ENCODE measurements at regions not wholly inside any gene's neighbourhood (a gene's known extent, or its start where the extent isn't known, plus 50 kb on each side); places are given as distances from the start of the nearest gene placed in this dataset.

DNA sequence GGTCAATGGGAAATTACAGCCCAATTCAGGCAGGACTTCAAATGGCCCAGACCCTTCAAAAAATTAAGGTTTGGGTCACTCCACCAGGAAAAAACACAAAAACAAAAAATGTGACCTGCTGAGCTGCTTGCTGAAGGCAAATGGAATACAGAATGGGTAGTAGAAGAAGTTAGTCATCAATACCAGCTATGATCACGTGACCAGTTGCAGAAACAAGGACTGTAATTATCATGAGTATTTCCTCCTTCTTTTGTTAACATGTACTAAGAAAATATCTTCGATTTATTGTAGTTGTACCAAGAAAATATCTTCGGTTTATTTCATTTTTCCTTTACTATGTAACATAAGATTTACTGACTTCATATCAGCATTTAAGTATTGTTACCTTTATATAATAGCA, 1183.6 kb downstream of the CDH8 start:
- TF ChIP-seq CTCF (IDR thresholded peaks at IDR 0.05) (no peak), POLR2AphosphoS5 (IDR thresholded peaks at IDR 0.05) (no peak), POLR2A (IDR thresholded peaks at IDR 0.05; ENCODE audit: low read depth) (no peak), EP300 (IDR thresholded peaks at IDR 0.05) (no peak)
